HG03342 (cell line): ENCODE measurements at regions not wholly inside any gene's neighbourhood (a gene's known extent, or its start where the extent isn't known, plus 50 kb on each side); places are given as distances from the start of the nearest gene placed in this dataset.
"Not testable (repeated sequence)": the region's sequence is repeated elsewhere in the genome, so short reads cannot be mapped to it uniquely, and the experiment has no call there.

Source experiments
- ATAC-seq: cut with Tn5 transposase; IDR thresholded peaks from one replicate; pipeline ENCODE4 v1.9.1; 2021; ENCODE audit warnings: mild to moderate bottlenecking, moderate library complexity; ENCODE audit not compliant: unreplicated experiment

DNA sequence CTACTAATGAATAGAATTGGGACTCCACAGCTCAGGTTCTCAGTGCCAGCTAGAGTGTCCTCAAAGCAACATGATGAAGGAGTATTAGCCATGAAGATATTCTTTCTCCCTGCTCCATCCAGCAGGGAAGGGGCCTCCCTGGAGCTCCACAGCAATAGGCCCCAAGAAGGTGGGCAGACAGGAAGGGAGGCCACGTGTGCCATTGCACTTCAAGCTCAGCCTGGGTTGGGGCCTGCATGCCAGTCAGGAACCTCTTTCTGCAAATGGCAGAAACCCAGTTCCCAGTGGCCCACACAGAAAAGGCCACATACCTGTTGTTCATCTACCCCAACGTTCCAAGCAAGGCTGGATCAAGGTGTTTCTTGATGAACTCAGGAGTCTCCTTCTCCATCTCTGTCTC is 357.5 kb upstream of the SFSWAP start:
- ATAC-seq = no peak

DNA sequence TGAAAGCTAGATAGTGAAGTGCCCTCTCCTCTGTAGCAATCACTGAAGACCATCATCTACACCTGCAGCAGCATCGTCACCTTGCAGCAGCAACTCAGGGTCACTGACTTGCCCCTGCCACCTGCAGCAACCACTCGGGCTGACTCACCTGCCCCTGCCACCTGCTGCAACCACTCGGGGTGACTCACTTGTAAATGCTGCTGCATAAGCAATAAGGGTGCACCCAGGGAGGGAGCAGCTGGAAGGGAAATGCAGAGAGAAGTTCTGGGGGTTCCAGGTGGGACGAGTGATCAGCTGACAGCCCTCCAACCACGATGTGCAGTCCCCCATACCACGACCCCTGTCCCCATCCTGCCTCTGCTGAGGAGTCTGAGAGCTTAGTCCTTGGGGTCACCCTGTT is 357.1 kb upstream of the SFSWAP start:
- no peak for ATAC-seq

DNA sequence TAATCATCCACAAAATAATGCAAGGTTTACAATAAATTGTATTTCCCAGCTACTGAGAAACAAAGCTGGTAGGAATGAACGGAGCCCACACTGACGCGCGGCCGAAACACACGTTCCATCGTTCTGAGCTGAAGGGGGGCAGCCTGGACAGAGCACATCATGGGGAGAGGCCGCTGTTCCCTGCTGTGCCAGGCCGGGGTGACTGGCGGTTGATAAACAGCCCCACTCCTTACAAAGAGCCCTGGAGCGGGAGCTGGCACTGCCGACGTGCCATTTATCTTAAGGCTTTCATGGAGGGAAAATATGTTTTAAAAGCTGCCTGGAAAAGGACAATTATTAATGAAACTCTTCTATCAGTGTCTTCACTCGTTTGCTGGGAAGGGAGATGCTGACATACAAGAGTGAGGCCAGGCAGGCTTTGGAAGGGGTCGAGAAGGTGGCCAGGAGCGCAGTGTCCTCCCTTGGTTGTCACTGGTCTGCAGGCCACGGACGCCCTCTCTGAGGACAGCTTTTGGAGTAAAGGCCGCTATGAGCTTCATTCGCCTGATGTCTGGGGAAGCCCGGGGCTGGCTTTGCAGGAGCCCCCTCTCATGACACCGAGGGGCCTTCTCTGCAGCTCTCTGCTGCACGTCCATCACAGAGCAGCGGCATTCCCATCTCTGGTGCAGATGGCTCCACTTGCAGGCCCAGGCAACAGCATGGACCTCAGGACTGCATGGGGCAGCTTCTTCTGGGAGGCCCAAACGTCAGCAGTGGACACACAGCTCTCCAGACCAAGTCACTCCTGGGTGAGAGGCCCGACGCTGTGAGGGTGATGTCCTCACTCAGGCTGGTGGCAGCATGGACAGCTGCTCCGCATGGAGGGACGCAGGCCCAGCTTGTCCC is 355.3 kb upstream of the SFSWAP start:
- no peak for ATAC-seq

DNA sequence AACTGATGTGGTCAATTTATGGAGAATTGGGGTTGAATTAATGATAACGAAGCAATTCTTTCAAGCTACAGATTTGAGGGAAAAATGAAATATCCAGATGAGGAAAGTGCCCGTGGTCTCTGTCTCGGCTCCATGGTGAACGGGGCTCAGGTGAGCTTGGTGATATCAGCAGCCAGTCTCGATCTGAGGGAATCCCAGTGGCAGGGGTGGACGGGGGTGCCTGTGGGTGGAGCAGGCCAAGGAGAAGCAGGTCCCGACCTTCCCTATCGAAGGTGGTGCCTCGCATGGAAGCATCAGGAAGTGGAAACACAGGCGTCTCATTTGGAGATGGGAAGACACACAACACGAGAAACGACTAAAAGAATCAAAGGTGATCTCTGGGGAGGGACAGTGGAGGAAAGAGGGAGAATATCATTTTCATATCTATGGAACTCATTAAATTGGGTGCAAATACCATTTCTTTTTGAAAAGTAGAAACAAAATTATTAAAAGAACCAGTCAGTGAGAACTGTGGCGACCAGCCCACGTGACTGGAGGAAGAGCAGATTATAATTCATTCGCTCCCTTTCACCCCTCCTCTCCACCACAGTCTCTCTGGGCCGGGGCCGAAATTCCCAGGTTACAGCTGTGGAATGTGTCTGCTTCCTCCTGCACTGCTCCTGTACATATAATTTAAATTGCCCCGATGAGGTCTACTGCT is 354.3 kb upstream of the SFSWAP start:
- no peak for ATAC-seq

DNA sequence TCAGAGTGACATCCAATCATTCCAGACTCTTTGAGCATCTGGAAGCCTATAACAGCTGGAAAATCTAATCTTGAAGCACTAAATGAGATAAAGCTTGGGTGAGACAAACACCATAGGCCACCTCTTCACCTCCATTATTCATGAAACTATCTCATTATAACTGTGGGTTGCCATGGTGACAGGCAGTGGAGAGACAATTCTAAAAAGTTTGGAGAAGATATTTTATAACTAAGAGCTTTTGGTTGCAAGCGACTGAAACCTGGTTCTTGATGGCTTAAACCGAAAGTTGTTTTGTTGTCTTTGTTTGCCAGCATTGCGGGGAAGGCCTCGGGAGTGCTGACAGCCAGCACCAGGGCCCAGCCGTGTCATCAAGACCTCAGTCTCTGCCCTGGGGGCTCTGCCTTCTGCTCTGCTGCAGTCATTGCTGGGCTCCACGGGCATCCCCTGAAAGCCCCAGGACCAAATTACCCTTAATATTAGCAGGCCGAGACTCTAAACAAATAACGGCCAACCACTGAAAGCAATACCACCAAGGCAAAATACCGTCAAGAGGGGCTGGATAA is 353.6 kb upstream of the SFSWAP start:
- no peak for ATAC-seq

DNA sequence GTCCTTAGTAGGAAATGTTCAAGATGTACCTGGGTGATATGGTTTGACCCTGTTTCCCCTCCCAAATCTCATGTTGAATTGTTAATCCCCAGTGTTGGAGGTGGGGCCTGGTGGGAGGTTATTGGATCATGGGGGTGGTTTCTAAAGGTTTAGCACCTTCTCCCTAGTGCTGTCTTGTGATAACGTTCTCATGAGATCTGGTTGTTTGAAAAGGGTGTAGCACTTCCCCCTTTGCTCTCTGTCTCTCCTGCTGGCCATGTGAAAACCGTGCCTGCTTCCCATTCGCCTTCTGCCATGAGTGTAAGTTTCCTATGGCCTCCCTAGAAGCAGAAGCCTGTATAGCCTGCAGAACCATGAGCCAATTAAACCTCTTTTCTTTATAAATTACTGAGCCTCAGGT is 353.0 kb upstream of the SFSWAP start:
- no peak for ATAC-seq

DNA sequence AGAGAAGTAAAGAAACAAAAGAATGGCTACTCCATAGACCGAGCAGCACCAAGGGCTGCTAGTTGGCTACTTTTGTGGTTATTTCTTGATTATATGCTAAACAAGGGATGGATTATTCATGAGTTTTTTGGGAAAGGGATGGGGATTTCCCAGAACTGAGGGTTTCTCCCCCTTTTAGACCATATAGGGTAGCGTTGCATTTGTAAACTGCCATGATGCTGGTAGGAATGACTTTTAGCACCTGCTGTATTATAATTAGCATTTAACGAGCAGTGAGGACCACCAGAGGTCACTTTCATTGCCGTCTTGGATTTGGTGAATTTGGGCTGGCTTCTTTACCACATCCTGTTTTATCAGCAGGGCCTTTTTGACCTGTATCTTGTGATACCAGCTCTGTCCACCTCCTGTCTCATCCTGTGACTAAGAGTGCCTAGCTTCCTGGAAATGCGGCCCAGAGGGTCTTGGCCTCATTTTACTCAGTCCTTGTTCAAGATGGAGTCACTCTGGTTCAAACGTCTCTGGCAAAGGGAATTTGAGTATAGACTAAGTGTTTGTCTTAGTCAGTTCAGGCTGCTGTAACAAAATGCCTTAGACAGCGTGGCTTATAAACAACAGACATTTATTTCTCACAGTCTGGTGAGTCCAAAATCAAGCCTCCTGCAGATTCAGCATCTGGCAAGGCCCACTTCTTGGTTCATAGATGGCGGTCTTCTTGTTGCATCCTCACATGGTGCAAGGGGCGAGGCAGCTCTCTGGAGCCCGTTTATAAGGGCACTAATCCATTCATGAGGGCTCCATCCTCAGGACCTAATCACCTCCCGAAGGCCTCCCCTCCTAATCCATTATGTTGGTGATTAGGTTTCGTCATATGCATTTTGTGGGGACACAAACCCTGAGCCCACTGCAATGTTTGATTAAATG is 348.3 kb upstream of the SFSWAP start:
- ATAC-seq = no peak

DNA sequence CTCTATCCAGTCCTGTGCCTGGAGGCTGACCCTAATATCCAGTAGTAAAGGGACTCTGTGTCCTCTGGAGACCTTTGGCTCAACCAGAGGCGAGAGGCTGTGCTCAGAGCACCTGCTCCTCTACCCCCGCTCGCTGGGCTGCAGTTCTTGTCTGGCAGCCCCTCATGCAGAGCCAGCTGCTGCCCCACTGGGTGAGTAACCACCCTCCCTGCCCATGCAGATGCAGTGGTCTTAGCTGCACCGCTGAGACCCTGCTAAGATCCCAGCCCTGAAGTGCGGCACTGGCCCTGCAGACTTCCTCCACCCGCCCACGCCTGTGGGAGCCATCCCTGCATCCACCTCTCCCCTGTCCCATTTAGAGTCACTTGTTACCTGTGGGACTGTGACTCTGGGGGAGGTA is 347.5 kb upstream of the SFSWAP start:
- ATAC-seq = no peak

DNA sequence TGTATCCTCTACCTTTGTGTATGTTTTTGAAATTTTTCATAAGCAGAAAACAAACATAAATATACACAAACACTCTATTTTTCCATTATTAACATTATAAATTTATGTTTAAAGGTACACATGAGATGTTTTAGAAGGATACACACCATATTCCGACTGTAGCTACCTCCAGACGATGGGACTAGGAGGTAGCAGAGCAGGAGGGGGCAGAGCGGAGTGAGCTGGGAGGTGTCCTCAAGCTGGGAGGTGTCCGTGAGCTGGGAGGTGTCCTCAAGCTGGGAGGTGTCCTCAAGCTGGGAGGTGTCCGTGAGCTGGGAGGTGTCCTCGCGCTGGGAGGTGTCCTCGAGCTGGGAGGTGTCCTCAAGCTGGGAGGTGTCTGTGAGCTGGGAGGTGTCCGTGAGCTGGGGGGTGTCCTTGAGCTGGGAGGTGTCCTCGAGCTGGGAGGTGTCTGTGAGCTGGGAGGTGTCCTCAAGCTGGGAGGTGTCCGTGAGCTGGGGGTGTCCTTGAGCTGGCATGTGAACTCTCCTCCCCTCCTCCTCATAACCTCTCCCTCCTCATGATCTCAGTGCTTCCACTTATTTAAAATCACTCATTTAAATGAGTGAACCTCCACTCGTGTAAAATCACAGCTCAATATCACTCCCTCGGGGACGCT is 346.9 kb upstream of the SFSWAP start:
- ATAC-seq = no peak

DNA sequence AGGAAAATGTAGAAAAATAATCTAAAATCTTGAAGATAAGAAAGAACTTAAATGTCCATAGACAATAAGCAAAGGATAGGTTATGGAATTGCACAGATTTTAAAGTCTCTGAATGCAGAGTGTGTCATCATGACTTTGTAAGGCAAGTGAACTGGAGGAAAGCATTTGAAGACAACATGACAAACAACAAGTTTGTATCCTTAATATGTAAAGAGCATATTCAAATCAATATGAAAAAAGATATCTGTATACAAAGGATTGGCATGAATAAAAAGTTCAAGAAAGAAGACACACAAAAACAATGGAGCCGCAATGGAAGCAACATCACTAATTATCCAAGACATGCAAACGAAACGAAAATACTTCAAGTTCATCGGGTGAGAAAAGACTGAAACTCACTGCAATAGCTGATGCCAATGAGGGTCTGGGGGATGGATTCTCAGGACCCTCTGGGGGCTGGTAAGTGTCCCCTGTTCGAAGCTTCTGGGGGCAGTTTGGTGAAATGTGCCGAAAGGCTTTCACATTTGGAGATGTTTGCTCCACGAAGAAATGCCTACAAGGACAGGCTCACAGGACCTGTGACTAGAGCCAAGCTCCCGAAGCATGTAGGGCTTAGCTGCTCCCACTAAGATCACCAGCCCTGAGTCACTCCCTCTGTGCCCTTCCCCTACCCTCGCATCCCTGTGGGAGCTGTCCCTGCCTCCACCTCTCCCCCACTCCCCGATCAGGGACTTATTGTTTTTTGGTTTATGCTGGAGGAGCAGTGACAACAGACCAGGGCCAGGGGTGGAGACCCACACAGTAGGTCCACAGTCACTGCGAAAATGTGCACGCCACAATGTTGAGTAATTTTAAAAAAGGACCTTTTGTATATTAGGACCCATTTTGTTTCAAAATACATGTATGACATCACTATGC is 345.7 kb upstream of the SFSWAP start:
- ATAC-seq = no peak

DNA sequence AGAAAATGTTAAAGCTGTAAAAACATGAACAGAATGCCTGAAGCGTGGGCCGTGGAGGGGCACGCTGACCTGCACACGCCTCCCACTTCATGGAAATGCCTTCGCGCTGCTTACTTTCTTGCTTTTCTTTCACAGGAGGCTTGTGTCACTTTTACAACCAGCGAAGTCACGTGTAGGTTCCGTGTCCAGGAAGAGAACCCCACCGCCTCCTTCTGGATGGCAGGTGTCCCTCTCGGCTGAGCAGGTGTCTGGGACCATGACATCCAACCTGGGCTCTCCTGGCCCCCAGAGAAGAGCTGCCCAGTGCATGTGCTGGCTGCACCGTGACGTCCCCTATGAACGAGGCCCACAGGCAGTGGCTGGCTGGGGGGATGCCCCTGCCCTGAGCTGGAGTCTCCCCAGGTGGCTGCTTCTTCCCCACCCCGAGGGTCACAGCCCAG is 345.0 kb upstream of the SFSWAP start:
- no peak for ATAC-seq

DNA sequence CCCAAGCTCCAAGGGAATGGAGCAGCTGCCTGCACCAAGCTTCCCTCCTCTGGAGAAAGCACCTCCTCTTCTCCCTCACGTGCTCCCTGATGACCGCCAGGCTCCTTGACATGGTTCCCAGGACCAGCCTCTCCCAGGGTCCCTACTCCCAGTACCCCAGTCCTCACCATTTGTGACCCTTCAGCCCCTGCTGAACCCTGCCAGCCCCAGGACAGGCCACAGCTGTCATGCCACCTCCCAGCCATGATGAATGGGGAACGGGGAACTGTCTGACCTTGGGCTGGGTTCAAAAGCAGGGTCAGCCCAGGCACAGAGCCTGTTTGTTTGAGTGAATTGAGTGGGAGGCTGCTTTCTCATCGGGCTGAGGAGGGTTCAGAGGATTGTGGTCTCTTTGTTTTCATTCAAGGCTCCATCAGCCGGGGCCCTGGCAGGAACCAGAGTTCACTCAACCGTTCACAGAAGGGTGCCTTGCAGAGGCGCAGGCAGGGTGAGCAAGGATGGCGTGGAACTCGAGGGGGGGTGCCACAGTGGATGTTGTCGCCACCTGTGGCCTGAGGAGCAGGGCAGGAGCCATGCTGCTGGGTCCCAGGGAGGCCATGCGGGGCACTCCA is 344.5 kb upstream of the SFSWAP start:
- ATAC-seq = no peak

DNA sequence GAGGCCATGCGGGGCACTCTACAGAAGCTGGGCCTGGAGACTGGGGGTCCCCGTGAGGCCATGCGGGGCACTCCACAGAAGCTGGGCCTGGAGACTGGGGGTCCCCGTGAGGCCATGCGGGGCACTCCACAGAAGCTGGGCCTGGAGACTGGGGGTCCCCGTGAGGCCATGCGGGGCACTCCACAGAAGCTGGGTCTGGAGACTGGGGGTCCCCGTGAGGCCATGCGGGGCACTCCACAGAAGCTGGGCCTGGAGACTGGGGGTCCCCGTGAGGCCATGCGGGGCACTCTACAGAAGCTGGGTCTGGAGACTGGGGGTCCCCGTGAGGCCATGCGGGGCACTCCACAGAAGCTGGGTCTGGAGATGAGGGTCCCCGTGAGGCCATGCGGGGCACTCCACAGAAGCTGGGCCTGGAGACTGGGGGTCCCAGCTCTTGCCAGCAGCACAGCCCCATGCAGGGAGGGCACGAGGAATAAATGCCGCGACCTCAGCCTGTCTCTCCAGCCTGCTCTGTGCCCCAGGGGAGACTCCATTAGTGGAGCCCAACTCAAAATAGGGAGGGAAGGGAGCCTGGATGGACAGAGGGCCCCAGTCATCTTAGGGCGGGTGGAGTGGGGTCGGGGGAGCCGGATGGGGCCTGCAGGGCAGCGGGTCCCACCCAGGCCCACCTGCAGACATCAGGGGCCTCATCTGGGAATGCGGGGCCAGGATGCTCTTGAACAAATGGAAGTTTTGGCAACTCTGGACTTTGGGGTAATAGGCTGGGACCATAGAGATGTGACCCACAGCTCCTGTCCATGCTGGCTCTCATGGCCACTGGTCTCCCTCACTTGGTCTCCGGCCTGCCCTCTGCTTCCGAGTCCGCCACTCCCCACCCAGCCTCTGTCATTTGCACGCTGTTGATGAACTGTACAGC is 343.6 kb upstream of the SFSWAP start:
- not testable (repeated sequence) for ATAC-seq

DNA sequence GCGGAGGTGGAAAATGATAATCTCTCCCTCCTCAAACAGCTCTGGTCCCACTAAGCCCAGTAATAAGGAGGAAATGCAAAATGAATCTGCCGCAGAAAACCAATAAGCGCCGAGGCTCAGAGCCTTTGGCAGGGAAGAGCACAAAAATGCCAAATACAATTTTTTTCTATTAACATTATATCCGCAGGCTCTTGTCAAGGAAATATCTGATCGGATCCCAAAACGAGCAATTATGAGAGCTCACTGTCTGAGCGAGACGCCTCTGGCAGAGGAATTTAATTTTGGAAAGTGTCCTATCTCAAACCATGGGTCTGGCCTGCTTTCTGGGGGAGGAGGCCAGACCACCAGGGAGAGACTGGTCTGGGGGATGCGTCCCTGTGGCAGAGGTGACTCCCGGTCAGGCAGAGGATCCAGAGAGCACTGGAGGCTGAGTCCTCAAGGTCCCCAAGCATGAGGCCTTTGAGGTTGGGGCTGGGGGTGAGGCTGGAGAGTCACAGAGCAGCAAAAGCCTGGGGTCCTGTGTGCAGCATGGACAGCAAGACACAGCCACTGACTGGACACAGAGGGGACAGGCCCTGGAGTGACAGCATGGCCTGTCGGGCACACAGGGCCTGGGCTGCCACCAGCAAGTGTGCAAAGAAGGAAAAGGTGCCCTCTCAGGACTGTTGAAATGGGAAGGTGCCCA is 342.8 kb upstream of the SFSWAP start:
- no peak for ATAC-seq

DNA sequence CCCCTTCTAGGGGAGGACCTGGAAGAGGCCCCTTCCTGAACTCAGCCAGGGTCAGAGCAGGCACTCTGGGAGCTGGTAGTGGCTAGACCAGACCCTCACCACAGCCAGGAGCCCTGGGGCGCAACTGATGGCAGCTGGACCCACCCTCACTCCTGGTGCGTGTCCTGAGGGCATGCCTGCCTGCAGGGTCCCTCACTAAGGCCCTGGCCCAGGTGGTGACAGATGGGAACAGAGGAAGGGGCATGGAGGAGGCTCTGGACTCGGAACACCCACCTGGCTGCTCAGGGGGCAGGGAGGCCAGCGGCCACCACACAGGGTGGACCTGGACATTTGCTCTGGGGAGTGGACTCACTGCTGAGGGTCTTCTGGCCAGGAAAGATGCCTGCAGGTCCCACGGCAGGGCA is 342.2 kb upstream of the SFSWAP start:
- ATAC-seq = no peak

DNA sequence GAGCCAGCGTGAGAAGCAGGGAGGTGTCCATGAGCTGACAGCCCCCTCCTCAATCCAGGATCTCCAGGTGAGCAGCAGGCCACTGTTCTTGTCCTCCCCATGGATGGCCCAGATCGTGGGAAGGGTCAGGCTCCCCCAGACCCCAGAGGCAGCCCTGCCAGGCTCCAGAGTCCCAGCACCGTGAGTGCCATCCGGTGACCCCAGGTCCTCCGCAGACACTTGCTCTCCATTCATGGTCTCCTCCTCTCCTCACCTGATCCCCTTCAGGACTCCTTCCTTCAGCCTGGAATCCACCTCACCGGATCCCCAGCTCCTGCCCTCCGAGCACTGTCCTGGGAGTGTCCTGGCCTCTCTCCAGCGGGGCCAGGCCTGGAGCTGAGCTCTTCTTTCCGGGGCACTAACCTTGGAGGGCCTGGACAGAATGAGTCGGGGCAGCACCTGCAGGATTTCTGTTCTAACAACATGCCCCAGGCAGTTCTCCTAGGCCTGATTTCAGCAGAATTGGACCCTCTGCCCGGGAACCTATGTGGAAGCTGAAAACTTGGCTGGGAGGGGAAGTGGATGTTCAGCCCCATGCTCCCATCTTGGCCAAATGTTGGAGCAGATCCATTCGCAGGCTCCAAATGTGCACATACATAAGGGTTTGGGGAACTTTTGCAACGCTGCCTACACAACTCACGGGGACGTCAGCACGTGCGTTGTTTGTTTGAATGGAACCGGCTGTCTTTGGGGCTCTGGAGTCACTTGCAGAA is 341.6 kb upstream of the SFSWAP start:
- ATAC-seq = no peak

DNA sequence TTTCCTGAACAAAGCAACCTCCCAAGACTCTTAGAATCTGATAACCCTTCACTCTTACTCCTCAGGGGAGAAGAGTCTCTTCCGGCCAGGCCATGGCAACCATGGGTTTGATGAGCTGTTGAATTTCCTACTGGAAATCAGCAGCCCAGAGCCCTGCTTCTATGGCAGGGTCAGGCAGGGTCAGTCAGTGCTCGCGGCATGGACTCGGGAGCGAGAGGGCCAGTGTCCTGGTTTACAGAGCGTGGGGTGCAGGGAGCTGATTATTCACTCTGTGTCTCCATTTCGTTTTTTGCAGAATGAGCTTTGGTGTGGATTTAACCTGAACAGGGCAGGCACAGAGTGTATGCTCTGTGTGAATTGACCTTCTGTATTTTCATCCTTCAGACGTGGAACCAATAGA is 340.6 kb upstream of the SFSWAP start:
- ATAC-seq = no peak
